HG03280 (cell line): ENCODE measurements at regions not wholly inside any gene's neighbourhood (a gene's known extent, or its start where the extent isn't known, plus 50 kb on each side); places are given as distances from the start of the nearest gene placed in this dataset.

Experiments used
- ATAC-seq: cut with Tn5 transposase; IDR thresholded peaks from one replicate; pipeline ENCODE4 v1.9.1; 2021; ENCODE audit warnings: mild to moderate bottlenecking, moderate library complexity; ENCODE audit not compliant: unreplicated experiment

DNA sequence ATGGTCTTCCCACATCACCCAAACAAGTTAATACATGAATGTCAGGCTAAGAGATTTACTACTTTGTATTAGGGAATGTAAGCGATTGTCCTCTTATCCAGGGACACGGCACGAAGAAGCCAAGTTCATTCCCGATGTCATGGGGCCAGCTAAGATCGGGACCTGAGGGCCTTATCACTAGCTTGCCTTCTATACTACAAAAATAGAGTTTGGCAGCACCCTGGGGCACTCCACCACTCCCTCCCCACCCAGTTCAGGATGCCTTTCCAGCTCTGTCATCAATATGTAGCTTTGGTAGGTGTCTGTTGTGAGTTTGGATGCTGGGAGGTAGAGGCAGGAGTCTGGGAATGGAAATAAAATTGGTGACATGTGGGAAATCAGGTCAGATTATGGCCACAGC is 197.5 kb downstream of the ATG4C start:
- no peak for ATAC-seq

DNA sequence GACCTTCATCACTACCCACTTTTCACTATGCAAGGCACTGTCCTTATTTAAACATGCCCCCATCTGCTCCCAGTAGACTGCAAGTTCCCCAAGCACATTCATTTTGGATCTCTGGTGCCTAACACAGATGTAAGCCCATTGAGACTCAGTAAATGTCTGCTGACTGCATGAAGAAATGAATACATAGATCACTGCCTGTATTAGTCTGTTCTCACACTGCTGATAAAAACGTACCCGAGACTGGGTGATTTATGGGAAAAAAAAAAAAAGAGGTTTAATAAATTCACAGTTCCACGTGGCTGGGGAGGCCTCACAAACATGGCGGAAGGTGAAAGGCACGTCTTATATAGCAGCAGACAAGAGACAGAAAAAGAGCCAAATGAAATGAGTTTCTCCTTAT is 204.9 kb downstream of the ATG4C start:
- no peak for ATAC-seq

GRCh38 chr1:62989497-62989896 is 205.6 kb downstream of the ATG4C start:
- ATAC-seq: no peak

DNA sequence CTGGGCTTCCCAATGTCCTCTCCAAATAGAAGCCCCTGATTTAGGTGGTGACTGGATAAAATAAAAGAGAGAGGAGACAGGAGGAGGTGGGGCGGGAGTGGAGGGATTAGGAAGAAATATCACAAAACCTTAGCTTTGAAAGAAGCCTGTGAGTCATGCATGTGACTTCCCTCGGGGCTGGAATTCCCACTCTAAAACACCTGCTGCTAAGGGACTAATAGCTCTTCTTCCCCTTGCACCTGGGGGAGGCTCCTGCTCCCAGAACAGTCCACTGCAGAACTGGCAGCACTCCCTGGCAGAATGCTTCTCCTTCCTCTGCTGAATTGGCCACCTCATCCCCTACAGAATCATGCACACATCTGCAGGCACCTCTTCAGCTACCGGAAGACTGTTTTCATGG is 207.2 kb downstream of the ATG4C start:
- no peak for ATAC-seq

- no peak for ATAC-seq
Observed at GRCh38 chr1:62993844-62994243, 209.9 kb downstream of the ATG4C start.

DNA sequence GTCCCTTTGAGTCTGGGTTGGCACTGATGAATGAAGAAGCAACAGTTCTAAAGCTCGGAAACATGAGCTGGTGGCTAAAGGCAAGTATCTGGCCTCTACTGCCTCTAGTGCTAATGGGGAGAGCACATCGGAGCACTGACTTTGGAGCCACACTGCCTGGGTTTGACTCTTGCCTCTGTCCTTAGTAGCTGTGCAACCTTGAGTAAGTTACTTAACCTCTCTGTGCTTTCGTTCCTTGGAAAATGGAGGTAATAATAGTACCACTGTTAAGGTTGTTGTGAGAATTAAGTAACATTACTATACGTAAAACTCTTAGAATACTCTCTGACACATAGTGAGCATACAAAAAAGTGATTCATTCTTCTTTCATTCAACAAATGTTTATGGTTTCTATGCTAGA is 211.2 kb downstream of the ATG4C start:
- no peak for ATAC-seq

GRCh38 chr1:62997884-62998283 is 214.0 kb downstream of the ATG4C start:
- ATAC-seq: no peak

GRCh38 chr1:62998845-62999649 is 215.1 kb downstream of the ATG4C start:
- ATAC-seq: no peak

GRCh38 chr1:63000508-63000907 is 216.6 kb downstream of the ATG4C start:
- no peak for ATAC-seq

- ATAC-seq: no peak
Observed at GRCh38 chr1:63004868-63005267, 220.9 kb downstream of the ATG4C start.

GRCh38 chr1:63005812-63006211 is 221.9 kb downstream of the ATG4C start:
- no peak for ATAC-seq

DNA sequence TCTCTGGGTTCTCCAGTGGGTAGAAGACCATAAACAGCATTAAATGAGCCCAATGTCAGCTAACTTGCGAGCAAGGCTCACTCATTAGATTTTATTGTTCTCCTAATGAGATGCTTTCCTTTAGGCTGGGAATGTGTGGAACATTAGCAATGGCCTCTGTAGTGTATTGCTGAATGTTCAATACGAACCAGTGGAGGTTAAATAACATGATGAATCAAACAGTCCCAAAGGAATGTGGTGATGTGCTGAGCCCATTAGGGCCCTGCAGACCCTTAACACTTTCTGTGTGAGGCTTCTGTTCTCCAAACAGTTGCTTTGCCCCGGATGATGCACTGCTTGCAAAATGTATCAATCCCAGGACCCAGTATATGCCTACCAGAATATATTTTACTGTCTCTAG is 225.5 kb downstream of the ATG4C start:
- no peak for ATAC-seq

DNA sequence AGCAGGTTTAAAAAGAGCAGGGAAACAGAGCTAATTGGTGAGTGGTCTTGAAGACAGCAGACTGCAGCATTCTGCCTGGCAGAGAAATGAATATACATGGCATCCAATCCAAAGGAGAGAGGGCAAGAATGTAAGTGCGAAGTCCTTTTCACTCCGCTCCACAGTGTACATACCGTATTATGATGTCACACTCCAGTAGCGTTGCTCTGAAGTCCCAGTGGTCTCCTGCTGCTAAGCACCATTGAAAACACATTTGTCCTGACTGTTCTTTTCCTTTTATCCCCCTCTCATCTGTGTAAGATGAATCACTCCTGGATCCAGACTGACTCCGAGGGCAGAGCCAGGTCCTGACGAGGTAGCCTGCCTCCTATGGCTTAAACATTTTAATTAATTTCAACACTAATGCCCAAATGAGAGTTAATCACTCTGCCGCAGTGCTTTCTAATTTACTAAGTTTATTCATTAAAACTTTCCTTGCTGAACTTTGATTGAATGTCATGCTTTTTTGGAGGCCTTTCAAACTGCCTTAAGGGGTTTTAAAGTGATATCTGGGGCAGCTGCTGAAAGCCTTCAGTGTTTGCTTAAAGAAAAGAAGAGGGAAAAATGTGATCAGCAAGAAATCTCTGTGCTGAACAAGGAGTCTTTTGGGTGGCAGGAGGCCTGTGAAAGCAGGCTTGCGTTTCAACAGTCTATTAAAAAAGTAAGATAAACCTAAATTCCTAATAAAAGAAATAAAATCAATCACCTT is 227.2 kb downstream of the ATG4C start:
- no peak for ATAC-seq

DNA sequence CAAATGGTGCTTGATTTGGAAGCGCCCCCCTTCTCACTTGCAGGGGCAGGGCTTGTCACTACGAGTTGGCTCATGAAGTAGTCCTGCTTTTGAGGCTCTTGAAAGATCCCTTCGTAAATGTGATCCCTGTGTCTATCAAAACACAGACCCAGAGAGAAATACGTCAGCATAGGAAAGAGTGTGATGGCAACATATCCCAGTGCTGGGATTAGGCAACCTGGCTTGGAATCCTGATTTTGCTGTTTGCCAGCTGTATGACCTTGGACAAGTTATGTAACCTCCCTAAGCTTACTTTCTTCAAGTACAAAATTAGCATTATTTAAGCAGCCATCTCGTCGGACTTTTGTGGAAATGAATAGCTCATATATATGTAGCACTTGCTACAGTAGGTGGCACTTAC is 228.4 kb downstream of the ATG4C start:
- no peak for ATAC-seq

DNA sequence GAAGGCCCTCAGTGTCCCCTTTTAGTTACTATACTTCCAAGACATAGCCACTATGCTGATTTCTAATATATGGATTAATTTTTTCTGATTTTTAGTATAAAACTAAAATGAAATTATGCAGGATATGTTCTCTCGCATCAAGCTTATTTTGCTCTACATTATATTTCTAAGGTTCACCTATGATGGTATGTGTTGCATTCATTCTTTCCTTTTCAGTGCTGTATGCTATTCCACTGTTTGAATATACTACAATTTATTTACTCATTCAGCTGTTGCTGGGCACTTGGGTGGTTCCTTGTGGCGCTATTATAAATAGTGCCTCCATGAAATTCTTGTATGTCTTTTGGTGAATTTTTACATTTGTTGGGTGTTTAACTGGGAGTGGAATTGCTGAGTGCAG is 230.3 kb downstream of the ATG4C start:
- ATAC-seq: no peak

DNA sequence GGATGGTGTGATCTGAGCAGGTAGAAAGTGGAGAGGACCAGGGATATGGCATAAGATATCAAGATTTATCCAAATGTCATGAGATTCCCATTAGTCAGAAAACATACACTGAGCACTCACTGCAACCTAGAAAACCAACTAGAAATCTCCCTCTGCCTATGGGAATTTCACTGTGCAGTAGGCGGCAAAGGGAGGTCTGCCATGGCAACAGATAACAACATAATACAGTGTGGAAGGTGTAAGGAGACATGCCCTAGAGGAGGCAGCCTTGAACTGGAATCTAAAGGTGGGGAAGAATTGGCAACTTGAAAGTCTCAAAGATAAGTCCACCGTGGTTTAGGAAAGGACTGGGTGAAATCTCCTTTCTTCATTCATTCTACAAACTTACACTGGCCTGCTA is 238.4 kb downstream of the ATG4C start:
- no peak for ATAC-seq

DNA sequence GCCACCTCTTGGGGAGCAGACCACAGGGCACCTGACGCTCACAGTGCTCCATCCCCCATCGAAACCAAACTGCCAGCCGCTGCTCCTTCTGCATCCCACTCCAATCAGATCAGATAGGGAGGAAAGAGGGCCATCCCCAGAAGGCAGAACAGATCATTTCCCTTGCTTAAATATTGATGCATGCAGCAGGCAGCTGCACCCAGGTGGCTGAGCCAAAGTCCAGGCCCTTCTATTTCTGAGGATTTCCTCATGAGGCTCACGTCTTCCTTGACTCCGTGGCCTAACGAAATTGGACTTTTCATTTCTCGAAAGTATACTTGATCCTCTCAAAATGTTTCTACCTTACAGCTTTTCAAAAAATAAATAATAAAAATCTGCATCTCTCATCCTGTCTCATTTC is 239.2 kb downstream of the ATG4C start:
- ATAC-seq: no peak

DNA sequence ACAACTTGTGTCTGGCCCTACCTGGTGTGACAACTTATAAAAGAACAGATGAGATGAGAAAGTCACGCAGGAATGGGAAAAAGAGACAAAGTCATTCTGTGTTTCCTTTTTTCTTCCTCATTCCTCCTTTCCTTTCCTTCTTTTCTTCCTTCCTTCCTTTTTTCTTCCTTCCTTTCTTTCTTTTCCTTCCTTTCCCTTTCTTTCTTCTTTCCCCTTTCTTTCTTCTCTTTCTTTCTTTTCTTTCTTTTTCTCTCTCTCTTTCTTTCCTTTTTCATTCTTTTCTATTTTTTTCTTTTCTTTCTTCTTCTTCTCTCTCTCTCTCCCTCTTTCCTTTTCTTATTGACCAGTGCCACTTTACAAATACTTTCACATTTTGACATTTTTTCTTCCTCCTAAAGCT is 239.7 kb downstream of the ATG4C start:
- no peak for ATAC-seq

- no peak for ATAC-seq
Observed at GRCh38 chr1:63024132-63024531, 240.2 kb downstream of the ATG4C start.

DNA sequence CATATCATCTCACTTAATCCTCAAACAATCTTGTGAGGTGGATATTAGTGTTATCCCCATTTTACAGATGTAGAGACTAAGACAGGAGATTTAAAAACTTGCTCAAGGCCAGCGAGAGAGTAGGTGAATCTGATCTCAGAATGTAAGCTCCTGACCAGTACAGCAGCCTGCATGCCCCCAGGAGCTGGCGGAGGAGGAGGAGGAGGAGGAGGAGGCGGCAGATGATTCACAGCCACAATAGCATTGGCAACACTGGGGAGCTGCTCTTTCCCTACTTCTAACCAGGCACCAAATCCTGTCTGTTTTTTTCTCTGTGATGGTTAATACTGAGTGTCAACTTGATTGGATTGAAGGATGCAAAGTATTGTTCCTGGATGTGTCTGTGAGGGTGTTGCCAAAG is 243.2 kb downstream of the ATG4C start:
- no peak for ATAC-seq

- ATAC-seq: no peak
Observed at GRCh38 chr1:63032171-63032570, 248.2 kb downstream of the ATG4C start.

- no peak for ATAC-seq
Observed at GRCh38 chr1:63033211-63033610, 249.3 kb downstream of the ATG4C start.
